HepG2 (cell line): ENCODE measurements at regions not wholly inside any gene's neighbourhood (a gene's known extent, or its start where the extent isn't known, plus 50 kb on each side); places are given as distances from the start of the nearest gene placed in this dataset.

Experiments used
- ATAC-seq: fragments of 200-7000 bp; cut with Tn5 transposase; 3 replicates; pipeline ENCODE4 v1.9.1; 2020; ENCODE audit warnings: mild to moderate bottlenecking, moderate library complexity
- BruUV-seq: library from RNA; stranded (reverse); fragments of 400-500 nt; replicated peaks from 2 replicates; lab custom pipeline; 2021; lab: Mats Ljungman, UMichigan
- CTCF ChIA-PET: fragments of 300-600 bp; formaldehyde crosslinking; extraction: SDS; loops from one replicate; lab custom pipeline; 2021; ENCODE audit warnings: low total read pairs, inconsistent platforms, low intra/inter-chr PET ratio; lab: Yijun Ruan, JAX
- POLR2A ChIA-PET: fragments of 350-600 bp; sonication (Branson Sonifier 250); formaldehyde crosslinking; loops from one replicate; lab custom pipeline; 2020; ENCODE audit warnings: antibody characterized with exemption, inconsistent platforms; lab: Yijun Ruan, JAX
- DNase-seq: peaks from one replicate; pipeline ENCODE4 v3.0.0-alpha.2; 2015; ENCODE audit warnings: low spot score
- FAIRE-seq: peaks from 3 replicates; lab custom pipeline; 2011; peaks lifted over from hg19 to GRCh38; lab: Jason Lieb, UNC
- H2AFZ ChIP-seq: one replicate; pipeline ENCODE4 v1.6.1; 2011; ENCODE audit warnings: low read length, inconsistent platforms
- H3K27ac ChIP-seq: fragments of 300-600 bp; 3 replicates; pipeline ENCODE4 v1.8.0; 2011; ENCODE audit warnings: mixed run types, mild to moderate bottlenecking, mixed read lengths, low read length, inconsistent platforms; ENCODE audit not compliant: insufficient read depth; ENCODE audit errors: extremely low read length
- H3K27me3 ChIP-seq, 2 experiments: fragments of 200-600 bp in 1 of 2; 2 replicates in 1 of 2; 3 replicates in 1 of 2; pipeline versions ENCODE4 v1.6.0 to v1.8.0; 2011; ENCODE audit warnings: low read length in 2 of 2, mild to moderate bottlenecking in 2 of 2, moderate library complexity in 2 of 2, inconsistent platforms in 1 of 2; ENCODE audit not compliant: insufficient read depth in 2 of 2, control insufficient read depth in 1 of 2
- H3K36me3 ChIP-seq, 2 experiments: fragments of 200-600 bp in 1 of 2; replicated peaks in 1 of 2; 2 replicates in 1 of 2; 3 replicates in 1 of 2; pipeline versions ENCODE4 v1.5.1 to v1.8.0; 2011; ENCODE audit warnings: low read length in 2 of 2, inconsistent platforms in 1 of 2; ENCODE audit not compliant: insufficient read depth in 2 of 2, control insufficient read depth in 1 of 2
- H3K4me1 ChIP-seq: 2 replicates; pipeline ENCODE4 v1.5.1; 2012; ENCODE audit warnings: low read length, inconsistent platforms; ENCODE audit not compliant: insufficient read depth
- H3K4me2 ChIP-seq: 2 replicates; pipeline ENCODE4 v1.6.0; 2011; ENCODE audit warnings: low read depth, low read length, inconsistent platforms
- H3K4me3 ChIP-seq, 3 experiments: fragments of 200-600 bp in 1 of 3; sonication (generic), shearing (Covaris generic) in 1 of 3; replicated peaks in 1 of 3; 2 replicates each; pipeline ENCODE4 v1.5.1; 2011 to 2016; ENCODE audit warnings: low read length in 3 of 3, inconsistent platforms in 2 of 3, low read depth in 2 of 3, mild to moderate bottlenecking in 2 of 3, control low read depth in 1 of 3, mixed read lengths in 1 of 3; ENCODE audit not compliant: insufficient read depth in 1 of 3
- H3K79me2 ChIP-seq: one replicate; pipeline ENCODE4 v1.6.1; 2011; ENCODE audit warnings: low read length, inconsistent platforms; ENCODE audit not compliant: insufficient read depth
- H3K9ac ChIP-seq: 2 replicates; pipeline ENCODE4 v1.6.0; 2011; ENCODE audit warnings: mild to moderate bottlenecking, low read depth, low read length, inconsistent platforms; ENCODE audit not compliant: insufficient read depth
- H3K9me3 ChIP-seq: 2 replicates; pipeline ENCODE4 v1.5.1; 2012; ENCODE audit warnings: mild to moderate bottlenecking, low read length
- H4K20me1 ChIP-seq: 2 replicates; pipeline ENCODE4 v1.6.0; 2011; ENCODE audit warnings: inconsistent platforms, mild to moderate bottlenecking, low read length, moderate library complexity; ENCODE audit not compliant: insufficient read depth
- ATF7 ChIP-seq, 2 experiments: fragments of 450-650 bp in 1 of 2; sonication (generic) in 1 of 2; formaldehyde crosslinking in 1 of 2; IDR thresholded peaks; 2 replicates each; pipeline versions ENCODE4 v1.4.0 to v1.6.1; 2016 to 2020; ENCODE audit warnings: antibody characterized with exemption in 1 of 2, mild to moderate bottlenecking in 1 of 2, missing genetic modification reagents in 1 of 2
- CREB1 ChIP-seq, 2 experiments: fragments of 450-650 bp in 1 of 2; IDR thresholded peaks; 2 replicates each; pipeline ENCODE4 v1.6.1; 2016 to 2017; ENCODE audit warnings: control low read depth in 1 of 2, mild to moderate bottlenecking in 1 of 2, missing compliant biosample characterization in 1 of 2, missing genetic modification characterization in 1 of 2
- HNRNPH1 ChIP-seq: fragments of 200-400 bp; formaldehyde crosslinking; optimal IDR thresholded peaks from 2 replicates; pipeline ENCODE3; 2017; ENCODE audit warnings: mild to moderate bottlenecking, low read depth, low read length
- MIXL1 ChIP-seq: IDR thresholded peaks from 2 replicates; pipeline ENCODE4 v1.6.1; 2016
- NRL ChIP-seq: sonication (generic); formaldehyde crosslinking; IDR thresholded peaks from 2 replicates; pipeline ENCODE4 v1.5.0; 2020; ENCODE audit warnings: missing genetic modification reagents, mild to moderate bottlenecking, moderate library complexity, borderline replicate concordance
- PHF5A ChIP-seq: IDR thresholded peaks from one replicate; pipeline ENCODE4 v1.6.1; 2018; ENCODE audit warnings: low read depth, missing genetic modification reagents; ENCODE audit not compliant: unreplicated experiment
- STAG1 ChIP-seq: sonication (generic); formaldehyde crosslinking; IDR thresholded peaks from 2 replicates; pipeline ENCODE4 v1.4.0; 2020; ENCODE audit warnings: missing genetic modification reagents
- ZNF138 ChIP-seq: sonication (generic); formaldehyde crosslinking; IDR thresholded peaks from 2 replicates; pipeline ENCODE4 v1.5.0; 2020; ENCODE audit warnings: mild to moderate bottlenecking, low read depth, missing genetic modification reagents
- WGBS: methylation state at CpG from one replicate; pipeline ENCODE4 v1.1.6; 2017; ENCODE audit warnings: low lambda C conversion rate; 5-methylcytosine and 5-hydroxymethylcytosine counted together
- in situ Hi-C: cut with HindIII; loops from 2 replicates; pipeline ENCODE4 v1.10.0; 2017; ENCODE audit warnings: low pct_unique_long_range_greater_than_20kb; ENCODE audit not compliant: extremely low pct_ligation_motif_present
- intact Hi-C: fragments of 100-400 bp; cut with micrococcal nuclease; formaldehyde crosslinking; loops from one replicate; pipeline ENCODE4 v1.10.0; 2022; ENCODE audit not compliant: unreplicated experiment

DNA sequence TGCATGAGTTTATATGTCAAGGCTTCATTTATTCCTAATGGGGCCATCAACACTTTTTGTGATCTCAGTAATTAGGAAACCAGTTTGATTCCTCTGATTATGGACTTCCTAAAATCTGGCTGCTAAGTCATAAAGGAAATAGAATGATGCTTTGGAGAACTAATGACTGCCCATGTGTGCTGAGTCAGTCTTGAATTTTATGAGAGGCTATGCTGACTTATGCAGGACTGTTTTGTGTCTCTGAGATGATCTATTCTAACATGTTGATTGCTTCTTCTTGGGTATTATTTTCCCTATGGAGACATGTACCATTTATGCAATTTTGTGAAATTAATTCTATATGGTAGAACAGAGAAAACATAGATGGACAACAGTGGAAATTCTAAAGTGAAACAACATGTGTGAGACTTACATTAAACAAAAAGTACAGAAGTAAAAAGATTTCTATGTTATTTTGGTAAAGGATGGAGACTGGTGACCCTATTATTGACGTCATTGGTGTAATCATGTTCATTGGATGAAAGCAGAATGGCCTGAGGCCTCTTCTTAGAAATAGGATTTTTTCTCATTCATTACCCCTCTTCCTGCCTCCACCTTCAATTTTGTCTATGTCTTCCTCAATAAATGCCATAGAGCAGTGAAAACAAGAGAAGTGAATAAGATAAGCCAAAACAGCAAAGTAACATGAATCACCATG is 1658.2 kb upstream of the PIK3C3 start:
- no peak for FAIRE-seq

GRCh38 chr18:40292985-40293710 is 1661.9 kb upstream of the PIK3C3 start:
- Histone ChIP-seq H4K20me1 (no peaks in the 10 kb centered on the region), H3K27ac (no peak overlapping the region), H3K4me3 (no peak overlapping the region), H3K36me3 (no peaks in the 10 kb centered on the region), H3K4me2 (no peak overlapping the region), H3K9ac (no peak overlapping the region), H2AFZ (no peak overlapping the region), H3K27me3 (no peaks in the 10 kb centered on the region), H3K4me1 (no peaks in the 10 kb centered on the region), H3K9me3 (no peaks in the 10 kb centered on the region), H3K79me2 (no peaks in the 10 kb centered on the region)
- ChIA-PET POLR2A (no interaction called here), CTCF (no interaction called here)
- BruUV-seq: no TSS peak
- intact Hi-C loops (no loop called here), in situ Hi-C loops (no loop called here)
- FAIRE-seq (no peak), ATAC-seq (no peak), DNase-seq (no peak)
- TF ChIP-seq NRL (CRISPR knock-in tag) (no peak), STAG1 (CRISPR knock-in tag) (peak; percentile 5; the same call in 1 of the 2 replicates)
- WGBS: 0% methylated on average over 3 of the region's 3 CpGs

More for the DNA sequence above, 1658.2 kb upstream of the PIK3C3 start:
- ChIA-PET POLR2A (no interaction called here), CTCF (no interaction called here)
- Histone ChIP-seq H3K4me1 (no peaks in the 10 kb centered on the region), H3K36me3 (no peaks in the 10 kb centered on the region), H3K4me3 (no peak overlapping the region), H2AFZ (no peak overlapping the region), H3K79me2 (no peaks in the 10 kb centered on the region), H4K20me1 (no peaks in the 10 kb centered on the region), H3K27me3 (no peaks in the 10 kb centered on the region), H3K9ac (no peak overlapping the region), H3K27ac (no peak overlapping the region)
- WGBS: 0% methylated on average over 1 of the region's 1 CpG
- intact Hi-C loops (no loop called here), in situ Hi-C loops (no loop called here)
- no TSS peak for BruUV-seq
- DNase-seq: no peak
- TF ChIP-seq ATF7 (IDR thresholded peaks at IDR 0.05) (peak; percentile 45; the same call in 1 of the 2 replicates), ATF7 (CRISPR knock-in tag; IDR thresholded peaks at IDR 0.05) (no peak), HNRNPH1 (no peak), ZNF138 (CRISPR knock-in tag) (no peak), CREB1 (IDR thresholded peaks at IDR 0.05) (peak; percentile 52; the same call in 1 of the 2 replicates), CREB1 (CRISPR knock-in tag; IDR thresholded peaks at IDR 0.05) (no peak), MIXL1 (CRISPR knock-in tag) (no peak), PHF5A (no peak)
- TF ChIP-seq, all 625 proteins: peak for 2
- no peak for ATAC-seq
- H3K4me2 ChIP-seq: no peak overlapping the region
- no peaks in the 10 kb centered on the region for H3K9me3 ChIP-seq
